GM19463 (cell line): ENCODE measurements at regions not wholly inside any gene's neighbourhood (a gene's known extent, or its start where the extent isn't known, plus 50 kb on each side); places are given as distances from the start of the nearest gene placed in this dataset.

ENCODE experiments used
- ATAC-seq: cut with Tn5 transposase; IDR thresholded peaks from one replicate; pipeline ENCODE4 v1.9.1; 2021; ENCODE audit warnings: mild to moderate bottlenecking, moderate library complexity; ENCODE audit not compliant: unreplicated experiment

DNA sequence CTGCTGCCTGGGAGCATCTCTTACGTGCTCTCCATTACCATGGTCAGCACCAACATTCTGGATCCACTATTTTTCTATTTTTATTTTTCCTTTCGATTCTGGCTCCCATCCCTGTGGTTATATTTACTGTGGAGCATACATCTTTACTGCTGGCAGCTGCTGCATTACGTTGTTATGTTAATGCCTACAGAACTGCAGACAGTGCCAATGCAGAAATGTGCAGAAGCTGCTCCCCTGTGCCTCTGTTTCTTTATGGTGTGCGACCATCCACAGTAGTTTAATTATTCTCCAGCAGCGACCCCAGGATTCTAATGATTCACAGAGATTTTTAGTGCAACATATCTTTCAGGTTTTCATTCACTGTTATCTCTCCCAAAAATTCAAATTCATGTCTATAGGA lies 911.7 kb upstream of the SLITRK6 start:
- no peak for ATAC-seq

- ATAC-seq = no peak
These were observed 915.3 kb upstream of the SLITRK6 start for GRCh38 chr13:86714495-86714894.

DNA sequence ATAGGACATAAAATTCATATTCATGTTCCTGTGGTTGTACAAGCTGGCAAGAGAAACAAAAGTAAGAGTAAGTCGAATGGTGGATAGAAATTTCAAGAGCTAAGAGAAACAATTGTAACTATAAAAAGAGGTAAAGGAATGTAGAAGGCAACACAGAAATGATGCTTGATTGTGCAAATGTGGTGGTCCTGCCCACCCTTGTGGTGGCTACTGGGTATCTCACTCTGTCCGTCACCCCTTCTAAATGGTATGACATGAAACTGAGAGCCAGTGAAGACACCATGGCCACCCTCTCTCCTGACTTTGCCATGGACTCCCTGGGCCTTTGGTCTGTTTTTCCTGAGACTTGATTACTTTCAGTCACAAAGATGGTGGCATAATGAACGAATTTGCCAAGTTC lies 925.9 kb upstream of the SLITRK6 start:
- no peak for ATAC-seq

DNA sequence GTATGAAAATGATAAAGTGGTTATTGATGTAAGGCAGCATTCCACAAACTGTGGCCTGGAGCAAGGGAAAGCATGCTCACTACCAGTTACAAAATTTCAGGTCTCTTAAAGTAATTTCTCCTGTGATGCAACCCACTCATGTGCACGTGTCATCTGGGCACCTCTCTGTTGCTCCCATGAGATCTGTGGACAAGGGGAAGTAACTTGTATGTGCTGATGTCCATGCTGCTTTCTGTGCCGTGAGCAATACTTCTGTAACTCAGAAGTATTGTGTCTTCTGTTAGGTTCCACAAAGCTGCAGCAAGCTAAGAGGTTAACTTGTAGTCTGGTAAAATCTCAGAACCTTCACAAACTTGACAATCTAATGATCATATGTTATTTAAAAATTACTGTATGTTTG lies 930.0 kb upstream of the SLITRK6 start:
- no peak for ATAC-seq

DNA sequence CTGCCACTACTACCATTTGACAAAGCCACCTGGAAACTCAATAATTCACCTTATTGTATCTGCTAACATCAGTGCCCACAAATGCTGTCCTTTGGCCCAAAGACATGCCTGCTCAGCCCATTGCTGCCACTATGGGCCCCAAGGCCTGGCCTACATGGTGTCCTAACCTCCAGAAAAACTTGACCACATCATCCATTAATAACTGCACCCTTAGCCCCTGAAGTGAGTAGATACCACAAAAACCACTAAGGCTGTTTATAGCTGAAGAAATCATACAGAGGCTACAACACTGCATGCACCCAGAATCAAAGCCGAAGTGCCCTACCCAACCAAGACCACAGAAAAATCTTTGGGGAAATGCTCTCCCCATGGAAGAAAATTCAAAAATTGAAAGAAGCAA lies 932.8 kb upstream of the SLITRK6 start:
- no peak for ATAC-seq

DNA sequence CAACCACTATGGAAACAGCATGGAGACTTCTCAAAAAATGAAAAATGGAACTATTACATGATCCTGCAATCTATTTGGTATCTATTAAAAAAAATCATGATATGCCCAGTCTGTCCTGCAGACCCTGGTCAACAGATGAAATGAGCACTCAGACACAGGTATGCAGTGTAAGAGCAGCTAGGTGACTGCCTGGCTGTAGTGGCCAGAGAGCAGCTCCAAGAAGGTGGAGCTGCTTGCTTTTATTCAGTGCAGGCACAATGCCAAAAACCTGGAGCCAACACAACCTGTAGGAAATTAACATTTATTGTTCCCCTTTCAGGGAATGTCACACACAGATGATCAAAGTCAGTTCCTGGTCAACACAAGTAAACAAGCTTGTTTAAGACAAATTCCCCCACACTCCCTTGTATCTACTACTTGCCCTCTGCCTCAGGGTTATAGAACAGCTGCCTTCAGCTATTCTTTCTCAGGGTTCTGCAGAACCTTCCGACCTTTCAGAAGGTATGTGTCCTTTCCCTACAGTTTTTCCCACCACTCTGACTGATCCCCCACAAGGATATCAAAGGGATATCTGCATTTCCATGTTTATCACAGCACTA lies 933.7 kb upstream of the SLITRK5 start:
- no peak for ATAC-seq

DNA sequence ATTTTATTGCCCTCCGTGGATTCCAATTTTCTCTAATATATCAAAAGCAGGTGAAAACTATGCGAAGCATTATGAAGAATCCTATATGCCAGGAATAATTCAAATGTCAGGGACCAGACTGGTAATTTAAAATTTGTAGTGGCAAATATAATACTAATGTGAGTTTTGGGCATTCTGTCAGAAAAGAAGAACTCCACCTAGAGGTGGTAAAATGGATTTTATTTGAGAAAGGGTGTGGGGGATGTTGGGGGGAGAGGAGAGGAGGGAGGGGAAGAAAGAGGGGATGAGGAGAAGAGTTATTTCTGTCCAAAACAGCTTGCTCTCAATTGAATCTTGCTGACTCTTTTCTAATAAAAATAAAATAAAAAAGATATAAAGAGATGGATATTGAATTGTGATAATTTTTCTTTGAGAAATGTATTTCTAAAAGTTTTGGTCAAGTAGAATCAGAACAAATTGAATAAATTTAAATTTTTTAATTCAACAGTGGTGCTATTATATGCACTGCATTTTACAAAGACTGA lies 929.3 kb upstream of the SLITRK5 start:
- ATAC-seq = no peak

DNA sequence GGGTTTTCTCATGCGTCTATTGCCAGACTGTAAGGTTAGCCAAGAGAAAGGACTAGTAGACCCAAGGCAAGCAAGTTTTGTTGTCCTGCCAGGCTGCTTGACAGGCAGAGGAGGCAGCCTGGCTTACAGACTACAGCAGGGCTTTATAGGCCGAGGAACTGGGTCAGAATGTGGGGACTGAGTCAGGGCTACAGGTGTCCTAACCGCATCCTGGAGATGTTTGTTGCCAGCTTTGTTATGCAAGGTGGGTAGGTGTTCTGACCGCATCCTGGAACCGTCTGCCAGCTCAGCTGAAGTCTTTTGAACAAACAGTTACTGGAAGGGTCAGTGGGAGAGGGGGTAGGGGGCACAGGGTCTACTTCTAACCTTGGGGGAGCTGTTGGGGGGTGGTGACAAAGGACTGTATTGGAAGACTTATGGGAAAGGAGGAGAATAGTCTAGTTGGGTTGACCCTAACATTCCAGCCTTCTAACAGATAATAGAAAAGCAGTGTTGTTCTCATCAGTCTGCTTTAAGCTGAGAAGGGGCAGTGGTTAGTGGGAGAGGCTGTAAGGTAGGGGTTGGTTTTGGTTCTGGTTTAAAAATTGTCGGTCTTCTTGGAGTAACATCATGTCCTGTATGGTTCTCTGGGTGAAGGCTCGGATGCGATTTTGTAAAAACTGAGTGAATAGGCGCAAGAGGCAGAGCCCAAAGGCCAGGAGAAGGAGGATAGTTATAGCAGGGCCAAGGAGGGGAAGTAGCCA lies 913.8 kb upstream of the SLITRK5 start:
- ATAC-seq = no peak

- ATAC-seq = no peak
These were observed 913.1 kb upstream of the SLITRK5 start for GRCh38 chr13:86758116-86758515.

GRCh38 chr13:86760620-86761019 lies 910.6 kb upstream of the SLITRK5 start:
- no peak for ATAC-seq

GRCh38 chr13:86765462-86765861 lies 905.7 kb upstream of the SLITRK5 start:
- no peak for ATAC-seq

DNA sequence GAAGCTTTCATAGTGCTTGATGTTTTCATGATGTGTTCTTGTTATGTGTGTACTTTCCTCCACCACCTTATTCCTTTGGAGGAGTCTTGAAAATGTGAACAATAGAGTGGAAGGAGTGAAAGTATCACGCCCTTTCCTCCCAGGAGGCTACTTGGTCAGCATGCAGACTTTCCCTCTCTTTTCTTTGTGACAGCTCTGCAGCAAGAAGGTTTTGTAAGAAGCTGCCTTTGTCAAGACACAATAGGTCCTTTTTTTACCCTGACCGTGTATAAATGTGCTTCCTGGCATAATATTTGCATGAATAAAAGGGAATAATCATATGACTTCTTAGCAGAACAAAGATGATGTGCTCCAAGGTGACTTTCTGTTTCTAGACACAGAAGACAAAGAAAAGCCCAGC lies 882.6 kb upstream of the SLITRK5 start:
- no peak for ATAC-seq

- ATAC-seq = no peak
These were observed 879.0 kb upstream of the SLITRK5 start for GRCh38 chr13:86792153-86792651.

DNA sequence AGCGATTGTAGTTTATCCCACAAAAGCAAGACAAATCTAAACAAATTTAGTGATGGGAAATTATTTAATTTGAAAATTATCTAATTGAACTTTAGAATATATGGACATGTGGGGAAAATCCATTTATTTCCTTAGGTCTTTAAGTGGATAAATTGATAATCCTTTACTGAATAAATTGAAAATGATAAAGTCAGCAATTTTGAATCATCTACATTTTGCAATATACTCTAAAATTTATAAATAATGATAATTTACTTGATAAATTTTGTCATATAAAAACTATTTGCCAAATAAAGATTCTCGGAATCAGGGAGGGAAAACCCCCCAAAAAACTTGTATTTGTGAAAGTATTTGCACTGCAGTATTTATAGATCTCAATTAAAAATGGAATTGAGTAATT lies 875.3 kb upstream of the SLITRK5 start:
- ATAC-seq = no peak

DNA sequence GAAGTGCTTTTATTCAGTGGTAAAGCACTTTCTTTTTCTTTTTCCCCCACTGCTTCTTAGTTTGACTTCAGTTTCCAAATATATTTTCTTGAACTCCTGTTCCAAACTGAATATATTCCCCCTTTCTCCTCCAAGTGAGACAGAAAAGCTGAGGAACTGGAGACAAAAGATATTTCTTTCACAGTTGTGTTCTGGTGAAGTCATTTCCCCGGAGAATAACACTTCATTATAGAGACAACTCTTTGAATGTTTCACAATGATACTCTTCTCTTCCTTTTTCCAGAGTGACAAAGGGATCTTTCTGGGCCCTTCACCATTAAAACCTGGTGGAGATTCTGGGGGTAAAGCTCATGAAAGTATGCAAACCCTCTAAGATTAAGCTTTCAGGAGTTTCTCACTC lies 860.8 kb upstream of the SLITRK5 start:
- no peak for ATAC-seq

DNA sequence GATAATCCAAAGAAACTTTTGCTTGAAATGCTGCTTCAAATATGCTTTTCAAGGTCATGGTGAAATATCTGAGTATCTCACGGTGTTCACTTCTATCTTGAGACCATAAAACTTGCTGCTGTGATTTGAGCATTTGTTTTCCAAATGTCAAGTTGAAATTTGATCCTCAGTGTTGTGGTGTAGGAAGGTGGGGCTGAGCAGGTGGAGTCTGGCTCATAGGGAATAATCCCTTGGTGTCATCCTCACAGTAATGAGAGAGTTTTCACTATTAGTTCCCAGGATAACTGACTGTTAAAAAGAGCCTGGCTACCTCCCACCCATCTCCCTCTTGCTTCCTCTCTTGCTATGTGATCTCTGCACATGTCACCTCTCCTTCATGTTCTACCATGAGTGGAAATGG lies 858.0 kb upstream of the SLITRK5 start:
- ATAC-seq = no peak

DNA sequence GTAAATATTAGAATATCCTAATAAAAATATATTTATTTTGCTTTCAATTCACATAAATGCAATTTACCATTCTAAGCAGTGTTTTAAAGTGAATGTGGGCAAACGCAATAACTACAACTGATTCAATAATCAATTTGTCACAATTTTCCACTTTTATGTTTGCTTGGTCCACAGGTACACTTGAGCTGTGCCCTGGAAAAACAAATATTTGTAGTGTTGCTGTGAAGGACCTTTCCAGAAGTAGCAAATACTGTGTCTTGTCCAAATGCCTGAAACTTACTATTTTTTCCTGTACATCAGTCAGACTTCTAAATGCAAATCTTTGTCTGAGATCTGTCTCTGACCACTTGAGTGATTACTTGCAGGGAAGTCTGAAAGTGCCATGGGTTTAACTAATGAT lies 845.8 kb upstream of the SLITRK5 start:
- ATAC-seq = no peak

- no peak for ATAC-seq
These were observed 844.9 kb upstream of the SLITRK5 start for GRCh38 chr13:86826232-86826631.

DNA sequence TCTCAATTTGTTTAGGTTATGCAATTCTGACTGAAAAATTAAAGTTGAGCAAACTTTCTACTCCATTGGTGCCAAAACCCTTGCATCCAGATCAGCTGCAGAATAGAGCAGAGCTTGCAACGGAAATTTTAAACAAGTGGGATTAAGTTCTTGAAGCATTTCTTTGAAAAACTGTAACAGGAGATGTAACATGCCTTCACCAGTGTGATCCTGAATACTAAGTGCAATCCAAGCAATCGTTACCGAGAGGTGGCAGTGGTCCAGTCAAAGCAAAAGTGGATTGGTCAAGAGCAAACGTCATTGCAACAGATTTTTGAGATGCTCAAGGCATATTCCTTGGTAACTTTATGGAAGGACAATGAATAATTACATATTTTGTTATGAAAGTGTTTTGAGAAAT lies 841.1 kb upstream of the SLITRK5 start:
- ATAC-seq = no peak

- no peak for ATAC-seq
These were observed 840.1 kb upstream of the SLITRK5 start for GRCh38 chr13:86831084-86831483.

- no peak for ATAC-seq
These were observed 832.6 kb upstream of the SLITRK5 start for GRCh38 chr13:86838411-86839120.

- no peak for ATAC-seq
These were observed 832.0 kb upstream of the SLITRK5 start for GRCh38 chr13:86839221-86839620.
